Mesothelial cell of epicardium (in vitro differentiated cells): ENCODE measurements at regions not wholly inside any gene's neighbourhood (a gene's known extent, or its start where the extent isn't known, plus 50 kb on each side); places are given as distances from the start of the nearest gene placed in this dataset.

Source experiments
- DNase-seq, 2 experiments: peaks; one replicate each; pipeline ENCODE4 v3.0.0; 2021; ENCODE audit warnings: low spot score in 2 of 2; ENCODE audit not compliant: unreplicated experiment in 2 of 2
- H3K27ac Mint-ChIP-seq: 2 replicates; pipeline ENCODE4 v1.8.0; 2021; ENCODE audit warnings: mixed read lengths
- H3K27me3 Mint-ChIP-seq: 2 replicates; pipeline ENCODE4 v1.8.0; 2021; ENCODE audit warnings: low read depth, mixed read lengths
- H3K36me3 Mint-ChIP-seq: 2 replicates; pipeline ENCODE4 v1.8.0; 2021; ENCODE audit warnings: mixed read lengths
- H3K4me1 Mint-ChIP-seq: 2 replicates; pipeline ENCODE4 v1.8.0; 2021; ENCODE audit warnings: mixed read lengths
- H3K4me3 Mint-ChIP-seq: 2 replicates; pipeline ENCODE4 v1.8.0; 2021; ENCODE audit warnings: mild to moderate bottlenecking, moderate library complexity, mixed read lengths
- H3K9me3 Mint-ChIP-seq: 2 replicates; pipeline ENCODE4 v1.8.0; 2021; ENCODE audit warnings: mixed read lengths
- TF ChIP-seq, protein P1 (sequence below): fragments of 200-600 bp; sonication (generic); IDR thresholded peaks from one replicate; pipeline ENCODE4 v1.5.0; 2021; ENCODE audit warnings: antibody characterized with exemption; ENCODE audit not compliant: unreplicated experiment

DNA sequence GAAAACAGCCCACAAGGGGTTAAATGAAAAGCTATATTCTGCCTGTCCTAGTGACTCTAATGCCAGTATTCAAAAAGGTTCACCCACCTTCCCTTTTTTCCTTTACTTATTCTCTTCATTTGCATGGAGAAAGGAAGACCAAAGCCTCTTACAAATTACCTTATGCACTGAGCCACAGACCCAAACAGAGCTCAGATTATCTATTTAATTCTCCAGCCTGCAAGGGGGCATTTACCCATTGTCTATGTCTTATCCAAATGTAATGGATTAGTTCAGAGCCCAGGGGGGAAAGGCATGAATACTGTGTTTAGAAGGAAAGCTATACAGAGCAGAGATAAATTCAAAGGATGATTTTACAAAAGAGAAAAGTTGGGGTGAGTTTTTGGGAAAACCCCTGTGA is 388.5 kb downstream of the OMA1 start:
- H3K4me1 Mint-ChIP-seq, result no peaks in the 10 kb centered on the region
- TF ChIP-seq, protein P1, sequence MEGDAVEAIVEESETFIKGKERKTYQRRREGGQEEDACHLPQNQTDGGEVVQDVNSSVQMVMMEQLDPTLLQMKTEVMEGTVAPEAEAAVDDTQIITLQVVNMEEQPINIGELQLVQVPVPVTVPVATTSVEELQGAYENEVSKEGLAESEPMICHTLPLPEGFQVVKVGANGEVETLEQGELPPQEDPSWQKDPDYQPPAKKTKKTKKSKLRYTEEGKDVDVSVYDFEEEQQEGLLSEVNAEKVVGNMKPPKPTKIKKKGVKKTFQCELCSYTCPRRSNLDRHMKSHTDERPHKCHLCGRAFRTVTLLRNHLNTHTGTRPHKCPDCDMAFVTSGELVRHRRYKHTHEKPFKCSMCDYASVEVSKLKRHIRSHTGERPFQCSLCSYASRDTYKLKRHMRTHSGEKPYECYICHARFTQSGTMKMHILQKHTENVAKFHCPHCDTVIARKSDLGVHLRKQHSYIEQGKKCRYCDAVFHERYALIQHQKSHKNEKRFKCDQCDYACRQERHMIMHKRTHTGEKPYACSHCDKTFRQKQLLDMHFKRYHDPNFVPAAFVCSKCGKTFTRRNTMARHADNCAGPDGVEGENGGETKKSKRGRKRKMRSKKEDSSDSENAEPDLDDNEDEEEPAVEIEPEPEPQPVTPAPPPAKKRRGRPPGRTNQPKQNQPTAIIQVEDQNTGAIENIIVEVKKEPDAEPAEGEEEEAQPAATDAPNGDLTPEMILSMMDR, result no peak
- no peaks in the 10 kb centered on the region for H3K9me3 Mint-ChIP-seq
- no peak for DNase-seq
- no peak overlapping the region for H3K27ac Mint-ChIP-seq
- H3K4me3 Mint-ChIP-seq, result no peak overlapping the region
- peaks cover 20% of the 10 kb centered on the region for H3K27me3 Mint-ChIP-seq
- H3K36me3 Mint-ChIP-seq, result no peaks in the 10 kb centered on the region

DNA sequence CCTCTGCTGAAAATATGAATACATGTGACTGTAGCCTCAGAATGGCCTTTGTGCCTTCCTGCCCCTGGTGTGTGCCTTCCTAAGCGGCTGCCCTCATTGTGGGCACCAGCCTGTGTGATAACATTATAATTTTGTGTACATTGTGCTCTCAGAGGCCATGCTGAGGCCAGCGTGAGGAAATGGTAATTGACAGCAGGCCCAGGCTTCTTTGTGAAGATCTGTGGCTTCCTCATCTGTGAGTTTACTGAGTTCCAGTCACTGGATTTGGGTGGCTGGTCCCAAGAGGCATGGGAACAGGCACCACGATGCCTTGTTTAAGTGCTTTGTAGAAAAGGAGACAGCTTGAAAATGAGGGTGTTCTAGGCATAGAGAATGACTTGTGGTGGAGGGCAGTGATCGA is 389.3 kb downstream of the OMA1 start:
- H3K4me1 Mint-ChIP-seq, result no peaks in the 10 kb centered on the region
- no peak for DNase-seq
- H3K27ac Mint-ChIP-seq, result no peak overlapping the region
- H3K4me3 Mint-ChIP-seq, result no peak overlapping the region
- peaks cover 25% of the 10 kb centered on the region for H3K27me3 Mint-ChIP-seq
- H3K36me3 Mint-ChIP-seq, result no peaks in the 10 kb centered on the region
- TF ChIP-seq, protein P1, result no peak
- no peaks in the 10 kb centered on the region for H3K9me3 Mint-ChIP-seq

DNA sequence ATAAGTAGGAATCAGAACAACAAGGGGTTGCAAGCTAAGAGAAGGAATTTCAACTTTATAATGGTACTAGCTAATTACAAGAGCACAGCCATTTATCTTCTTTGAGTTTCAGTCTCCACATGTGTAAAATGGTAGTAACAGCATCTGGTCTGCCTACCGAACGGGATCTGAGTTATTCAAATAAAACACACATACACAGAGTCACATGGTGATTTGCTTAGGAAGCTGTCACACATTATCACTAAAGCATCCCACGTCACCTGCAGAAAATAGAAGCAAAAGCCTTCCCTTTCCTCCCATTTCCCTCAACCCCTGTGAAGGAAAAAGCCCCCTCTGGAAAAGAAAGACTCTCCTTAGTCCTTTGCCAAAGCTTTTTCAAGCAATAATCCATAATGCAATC is 389.7 kb downstream of the OMA1 start:
- no peak for DNase-seq
- peaks cover 26% of the 10 kb centered on the region for H3K27me3 Mint-ChIP-seq
- no peak overlapping the region for H3K27ac Mint-ChIP-seq
- H3K4me1 Mint-ChIP-seq, result no peaks in the 10 kb centered on the region
- TF ChIP-seq, protein P1, result no peak
- no peaks in the 10 kb centered on the region for H3K9me3 Mint-ChIP-seq
- no peaks in the 10 kb centered on the region for H3K36me3 Mint-ChIP-seq
- no peak overlapping the region for H3K4me3 Mint-ChIP-seq

- H3K9me3 Mint-ChIP-seq, result no peaks in the 10 kb centered on the region
- no peak overlapping the region for H3K27ac Mint-ChIP-seq
- TF ChIP-seq, protein P1, result no peak
- H3K4me3 Mint-ChIP-seq, result no peak overlapping the region
- no peaks in the 10 kb centered on the region for H3K4me1 Mint-ChIP-seq
- DNase-seq, result no peak
- H3K27me3 Mint-ChIP-seq, result peaks cover 30% of the 10 kb centered on the region
- no peaks in the 10 kb centered on the region for H3K36me3 Mint-ChIP-seq
Observed at GRCh38 chr1:58156124-58156468, 390.4 kb downstream of the OMA1 start.

- TF ChIP-seq, protein P1, result peak; percentile 22
- DNase-seq, result no peak
Observed at GRCh38 chr1:58155418-58156123, 391.0 kb downstream of the OMA1 start.

DNA sequence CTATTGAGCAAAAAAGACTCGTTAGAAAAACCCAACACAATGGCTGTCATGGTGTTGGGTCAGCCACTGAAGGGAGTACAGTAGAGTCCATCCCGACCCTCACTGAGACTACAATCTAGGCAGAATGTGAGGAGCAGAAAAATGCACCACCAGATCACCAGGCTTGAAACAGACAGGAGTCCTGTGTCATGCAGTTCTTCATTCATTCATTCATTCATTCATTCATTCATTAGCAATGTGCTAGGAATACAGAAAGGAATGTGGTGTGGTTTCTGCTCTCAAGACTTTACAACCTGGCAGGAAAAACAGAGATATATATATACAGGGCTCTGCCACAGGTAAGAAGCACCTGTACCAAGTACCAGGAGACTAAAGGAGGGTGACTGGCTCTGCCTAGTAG is 392.3 kb downstream of the OMA1 start:
- TF ChIP-seq, protein P1, result no peak
- peaks cover 33% of the 10 kb centered on the region for H3K27me3 Mint-ChIP-seq
- H3K36me3 Mint-ChIP-seq, result no peaks in the 10 kb centered on the region
- H3K9me3 Mint-ChIP-seq, result no peaks in the 10 kb centered on the region
- no peaks in the 10 kb centered on the region for H3K4me1 Mint-ChIP-seq
- H3K27ac Mint-ChIP-seq, result no peak overlapping the region
- H3K4me3 Mint-ChIP-seq, result no peak overlapping the region
- no peak for DNase-seq

More at GRCh38 chr1:58155418-58156123, 391.0 kb downstream of the OMA1 start:
- H3K27me3 Mint-ChIP-seq, result peaks cover 29% of the 10 kb centered on the region
- H3K36me3 Mint-ChIP-seq, result no peaks in the 10 kb centered on the region
- no peak overlapping the region for H3K4me3 Mint-ChIP-seq
- H3K9me3 Mint-ChIP-seq, result no peaks in the 10 kb centered on the region
- H3K27ac Mint-ChIP-seq, result no peak overlapping the region
- no peaks in the 10 kb centered on the region for H3K4me1 Mint-ChIP-seq
